ENCODE measurements at regions not wholly inside any gene's neighbourhood (a gene's known extent, or its start where the extent isn't known, plus 50 kb on each side); places are given as distances from the start of the nearest gene placed in this dataset.
"Not testable (repeated sequence)": the region's sequence is repeated elsewhere in the genome, so short reads cannot be mapped to it uniquely, and the experiment has no call there.

GRCh38 chr5:16296946-16297345, 117.4 kb upstream of the MARCHF11 start:
- DNase-seq: no peak

GRCh38 chr5:16291894-16292293, 112.3 kb upstream of the MARCHF11 start:
- DNase-seq: no peak

DNA sequence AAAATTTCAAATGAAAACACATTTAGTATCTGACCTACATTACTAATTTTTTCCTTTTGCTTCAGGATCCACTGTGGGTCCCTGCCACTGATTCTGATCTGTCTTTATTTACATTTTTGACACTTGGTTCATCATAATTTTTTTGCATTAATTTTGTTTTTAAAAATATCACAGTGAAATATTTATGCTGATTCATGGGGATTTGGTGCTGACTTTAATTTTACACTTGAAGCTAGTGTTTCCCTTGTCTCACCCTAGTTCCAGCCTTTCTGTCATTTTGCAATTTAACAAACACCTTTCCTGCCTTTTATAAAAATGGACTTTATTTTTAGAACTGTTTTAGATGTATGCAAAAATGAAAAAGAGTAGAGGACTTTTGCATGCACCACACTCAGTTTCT, 111.9 kb upstream of the MARCHF11 start:
- DNase-seq: no peak

DNA sequence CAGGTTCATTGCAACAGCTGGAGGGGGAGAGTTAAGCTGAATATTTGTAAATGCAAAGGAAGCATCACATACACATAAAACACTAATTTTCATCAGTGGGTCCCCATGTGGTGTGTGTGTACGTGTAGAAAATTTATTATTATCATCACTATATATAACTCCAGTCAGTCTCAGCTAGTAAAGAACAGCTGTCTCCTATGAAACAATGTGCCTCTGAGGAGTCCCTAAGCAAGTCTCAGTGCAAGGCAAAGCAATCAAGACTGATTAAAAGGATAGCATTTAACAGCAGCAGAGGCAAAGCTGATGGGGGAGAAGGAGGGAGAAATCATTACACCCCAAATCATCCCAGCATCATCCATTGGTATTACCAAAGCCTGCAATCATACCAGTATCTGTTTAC, 104.2 kb upstream of the MARCHF11 start:
- DNase-seq: no peak

GRCh38 chr5:16276859-16277258, 97.3 kb upstream of the MARCHF11 start:
- not testable (repeated sequence) for DNase-seq

DNA sequence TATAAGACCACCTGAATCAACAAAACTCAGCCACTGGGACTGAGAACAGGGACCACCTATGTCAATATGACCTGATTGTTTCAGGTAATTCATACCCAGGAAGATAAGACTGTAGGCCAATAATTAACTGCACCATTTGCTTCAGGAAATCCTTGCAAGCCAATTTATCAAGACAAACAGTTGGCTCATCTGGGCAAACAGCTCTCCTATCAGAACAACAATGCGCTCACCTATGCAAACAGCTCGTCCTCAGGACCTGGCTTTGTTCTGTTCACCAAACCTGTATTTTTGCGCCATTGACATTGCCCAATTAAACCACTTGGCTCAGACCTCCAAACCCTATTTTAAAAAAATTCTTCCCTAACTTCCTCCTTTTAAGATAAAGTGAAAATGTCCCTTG, 92.3 kb upstream of the MARCHF11 start:
- DNase-seq: no peak

DNA sequence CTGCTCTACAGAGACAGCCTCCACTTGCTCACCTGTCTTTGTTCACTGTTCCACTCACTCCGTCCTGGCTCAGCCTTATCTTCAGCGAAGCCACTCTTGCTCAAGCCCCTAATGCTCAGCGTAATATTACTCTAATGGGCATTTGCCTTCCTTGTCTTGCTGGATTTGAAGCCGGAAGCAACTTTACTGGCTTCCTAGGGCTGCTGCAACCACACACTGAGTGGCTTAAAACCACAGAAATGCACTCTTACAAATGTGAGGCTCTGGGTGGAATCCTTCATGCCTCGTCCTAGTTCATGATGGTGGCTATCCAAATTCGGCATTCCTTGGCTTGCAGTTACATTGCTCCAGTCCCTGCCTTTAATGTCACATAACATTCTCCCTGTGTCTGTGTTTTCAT, 85.5 kb upstream of the MARCHF11 start:
- no peak for DNase-seq

DNA sequence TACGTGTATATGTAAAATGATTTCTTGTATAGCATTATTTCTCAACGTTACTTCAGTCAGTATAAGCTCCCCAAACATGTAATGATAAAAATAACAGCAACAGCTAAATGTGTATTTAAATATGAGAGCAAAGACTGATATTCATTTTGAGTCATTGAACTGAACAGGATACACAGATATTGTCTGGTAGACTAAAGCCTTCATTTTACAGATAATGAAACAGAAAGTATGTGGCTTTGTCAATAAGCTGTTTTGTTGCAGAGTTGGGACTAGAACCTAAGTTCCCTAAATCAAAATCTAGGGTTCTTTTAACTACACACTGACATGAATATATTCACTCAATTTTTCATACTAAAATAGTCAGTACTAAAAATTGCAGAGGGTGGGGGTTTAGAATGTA, 80.4 kb upstream of the MARCHF11 start:
- no peak for DNase-seq

DNA sequence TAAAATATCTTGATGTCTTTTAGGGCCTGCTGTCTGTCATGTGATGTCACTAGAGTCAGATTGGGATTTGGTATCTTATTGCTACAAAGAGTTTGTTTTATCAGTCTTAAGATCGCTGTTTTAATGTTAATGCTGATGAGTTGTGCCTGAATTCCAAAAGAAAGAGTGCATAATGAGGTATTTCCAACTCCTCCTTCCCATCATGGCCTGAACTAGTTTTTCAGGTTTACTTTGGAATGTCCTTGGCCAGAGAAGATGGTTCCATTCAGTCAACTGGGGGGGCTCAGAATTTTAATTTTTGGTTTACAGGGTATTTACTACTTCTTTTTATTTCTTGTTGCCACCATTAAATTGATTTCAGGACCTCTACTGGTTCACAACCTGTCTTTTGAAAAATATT, 74.3 kb upstream of the MARCHF11 start:
- DNase-seq: no peak

GRCh38 chr5:16245956-16246355, 66.4 kb upstream of the MARCHF11 start:
- DNase-seq: no peak

DNA sequence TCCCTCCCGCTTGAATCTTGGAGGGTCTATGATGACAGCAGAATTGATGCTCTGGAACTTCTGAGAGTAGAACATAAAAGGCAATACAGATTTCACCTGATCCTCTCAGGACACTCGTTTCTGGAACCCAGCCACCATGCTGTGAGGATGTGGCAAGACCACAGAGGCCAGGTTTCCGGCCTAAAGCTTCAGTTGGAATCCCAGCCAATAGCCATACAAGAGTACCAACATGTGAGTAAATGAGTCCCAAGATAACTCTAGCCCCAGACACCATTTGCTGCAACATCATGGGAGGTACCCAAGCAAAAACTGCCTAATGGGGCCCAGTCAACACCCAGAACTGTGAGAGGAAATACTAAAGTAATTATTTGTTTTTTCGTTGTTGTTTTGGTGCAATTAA, 65.7 kb upstream of the MARCHF11 start:
- no peak for DNase-seq

GRCh38 chr5:16238018-16238417, 58.4 kb upstream of the MARCHF11 start:
- DNase-seq: no peak

DNA sequence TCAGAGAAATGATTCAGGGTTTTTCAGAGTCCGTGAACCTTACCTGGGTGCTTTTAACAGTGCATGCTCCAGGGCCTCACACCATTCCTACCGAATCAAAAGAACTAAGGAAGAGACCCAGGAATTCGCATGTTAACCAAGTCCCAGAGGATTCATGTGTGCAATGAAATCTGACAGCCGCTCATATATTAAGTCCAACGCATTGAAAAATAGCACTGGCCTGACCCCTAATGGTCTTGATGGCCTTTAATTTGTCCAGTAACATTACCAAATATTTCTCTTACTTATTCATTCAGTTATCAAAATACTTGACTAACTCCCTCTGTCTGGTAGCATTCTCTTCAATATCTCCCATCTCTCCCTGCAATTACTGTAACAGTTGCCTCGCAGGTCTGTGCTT, 55.0 kb upstream of the MARCHF11 start:
- DNase-seq: no peak

DNA sequence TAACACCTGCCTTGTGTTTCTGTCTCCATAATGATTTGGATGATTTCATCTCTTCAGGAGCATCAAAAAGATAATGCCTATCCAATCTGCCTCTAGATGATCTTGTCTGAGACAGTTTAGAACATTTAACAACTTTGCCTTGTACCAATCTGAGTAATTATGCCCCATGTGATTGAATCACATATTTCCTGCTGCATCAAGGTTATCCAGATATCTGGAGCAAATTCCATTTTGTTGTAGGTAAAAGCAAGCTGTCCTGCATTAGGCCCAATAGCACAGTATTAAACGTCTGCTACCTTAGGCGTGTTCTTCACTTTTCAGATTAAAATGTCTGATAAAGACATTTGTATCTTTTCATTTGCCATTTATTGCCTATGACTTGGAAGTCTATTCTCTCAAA, 54.1 kb upstream of the MARCHF11 start:
- DNase-seq: no peak

DNA sequence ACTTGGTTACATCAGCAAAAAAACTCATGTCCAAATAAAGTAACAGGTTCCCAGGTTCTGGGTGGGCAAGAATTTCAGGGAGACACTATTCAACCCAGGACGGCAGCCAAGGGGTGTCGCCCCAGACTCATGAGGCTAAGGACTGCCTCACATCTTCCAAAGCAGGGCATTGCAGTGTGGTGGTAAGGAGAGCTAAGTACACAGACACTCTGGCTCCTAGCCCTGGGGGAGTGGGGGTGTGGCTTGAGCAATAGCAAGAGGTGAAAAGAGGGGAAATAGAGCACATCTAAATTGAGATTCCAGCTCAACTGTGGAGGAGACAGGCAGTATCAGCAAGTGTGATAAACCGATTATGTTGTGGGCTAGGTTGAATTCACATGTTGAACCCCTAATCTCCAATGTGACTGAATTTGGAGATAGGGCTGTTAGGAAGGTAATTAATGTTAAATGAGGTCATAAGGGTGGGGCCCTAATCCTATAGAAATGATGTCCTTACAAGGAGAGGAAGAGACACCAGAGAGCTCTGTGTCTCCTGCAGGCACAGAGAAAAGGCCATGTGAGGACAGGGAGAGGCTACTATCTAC, 49.9 kb upstream of the MARCHF11 start:
- DNase-seq: no peak
